ENCODE measurements at regions not wholly inside any gene's neighbourhood (a gene's known extent, or its start where the extent isn't known, plus 50 kb on each side); places are given as distances from the start of the nearest gene placed in this dataset.

- no peak for TF ChIP-seq ZNF384 (IDR thresholded peaks at IDR 0.05)
- TF ChIP-seq PKNOX1 (IDR thresholded peaks at IDR 0.05): no peak
- no peak for TF ChIP-seq FOXA1 (IDR thresholded peaks at IDR 0.05)
- TF ChIP-seq ELF4 (IDR thresholded peaks at IDR 0.05): no peak
- no peak for TF ChIP-seq BHLHE40 (IDR thresholded peaks at IDR 0.05; ENCODE audit: borderline replicate concordance)
- TF ChIP-seq FOXM1 (IDR thresholded peaks at IDR 0.05; ENCODE audit: borderline replicate concordance): no peak
- TF ChIP-seq SP1 (IDR thresholded peaks at IDR 0.05): no peak
- TF ChIP-seq SUZ12 (IDR thresholded peaks at IDR 0.05): no peak
- no peak for TF ChIP-seq CTBP1 (IDR thresholded peaks at IDR 0.05; ENCODE audit: borderline replicate concordance)
- no peak for TF ChIP-seq FOXK2 (IDR thresholded peaks at IDR 0.05)
- TF ChIP-seq L3MBTL2 (conservative IDR thresholded peaks at IDR 0.05): no peak
- TF ChIP-seq LEF1 (IDR thresholded peaks at IDR 0.05; ENCODE audit: borderline replicate concordance): no peak
- TF ChIP-seq HDGF (IDR thresholded peaks at IDR 0.05; ENCODE audit: borderline replicate concordance): no peak
- TF ChIP-seq TARDBP (IDR thresholded peaks at IDR 0.05): no peak
- TF ChIP-seq NFRKB (IDR thresholded peaks at IDR 0.05): no peak
- TF ChIP-seq ARNT (IDR thresholded peaks at IDR 0.05): no peak
- DNase-seq (ENCODE audit: extremely low spot score): no peak
Observed at GRCh38 chr17:79520167-79521165, 90.4 kb downstream of the RBFOX3 start.

GRCh38 chr17:79519601-79520000 lies 91.2 kb downstream of the RBFOX3 start:
- no peak for TF ChIP-seq L3MBTL2 (conservative IDR thresholded peaks at IDR 0.05)
- TF ChIP-seq LEF1 (IDR thresholded peaks at IDR 0.05; ENCODE audit: borderline replicate concordance): no peak
- TF ChIP-seq SP1 (IDR thresholded peaks at IDR 0.05): no peak
- TF ChIP-seq FOXK2 (IDR thresholded peaks at IDR 0.05): no peak
- TF ChIP-seq HDGF (IDR thresholded peaks at IDR 0.05; ENCODE audit: borderline replicate concordance): no peak
- no peak for TF ChIP-seq BHLHE40 (IDR thresholded peaks at IDR 0.05; ENCODE audit: borderline replicate concordance)
- TF ChIP-seq TARDBP (IDR thresholded peaks at IDR 0.05): no peak
- no peak for TF ChIP-seq ZNF384 (IDR thresholded peaks at IDR 0.05)
- TF ChIP-seq FOXM1 (IDR thresholded peaks at IDR 0.05; ENCODE audit: borderline replicate concordance): no peak
- no peak for TF ChIP-seq SUZ12 (IDR thresholded peaks at IDR 0.05)
- ChIA-PET POLR2A (no interaction called here), CTCF (no interaction called here)
- DNase-seq (ENCODE audit: extremely low spot score): no peak

More at GRCh38 chr17:79520167-79521165, 90.4 kb downstream of the RBFOX3 start:
- ChIA-PET POLR2A (no interaction called here), CTCF (no interaction called here)

GRCh38 chr17:79518585-79519523 lies 92.0 kb downstream of the RBFOX3 start:
- no peak for TF ChIP-seq TARDBP (IDR thresholded peaks at IDR 0.05)
- no peak for TF ChIP-seq FOXA1 (IDR thresholded peaks at IDR 0.05)
- TF ChIP-seq HDGF (IDR thresholded peaks at IDR 0.05; ENCODE audit: borderline replicate concordance): no peak
- no peak for TF ChIP-seq BHLHE40 (IDR thresholded peaks at IDR 0.05; ENCODE audit: borderline replicate concordance)
- ChIA-PET POLR2A (no interaction called here), CTCF (interaction anchor here (0.9 kb wide), 1 partner anchor 13 kb away, joined by 3 read pairs; no protein-coding TSS in a partner anchor)
- DNase-seq (ENCODE audit: extremely low spot score): no peak

- no peak for DNase-seq (ENCODE audit: extremely low spot score)
- TF ChIP-seq HDGF (IDR thresholded peaks at IDR 0.05; ENCODE audit: borderline replicate concordance) (no peak), CTBP1 (IDR thresholded peaks at IDR 0.05; ENCODE audit: borderline replicate concordance) (no peak), FOXK2 (IDR thresholded peaks at IDR 0.05) (no peak), PKNOX1 (IDR thresholded peaks at IDR 0.05) (no peak), ZNF384 (IDR thresholded peaks at IDR 0.05) (no peak), SP1 (IDR thresholded peaks at IDR 0.05) (no peak)
- ChIA-PET CTCF (interaction anchor here (0.9 kb wide), 2 partner anchors 9 to 14 kb away, joined by 3 to 5 read pairs; no protein-coding TSS in a partner anchor), POLR2A (no interaction called here)
Observed at GRCh38 chr17:79517827-79518584, 92.8 kb downstream of the RBFOX3 start.

- no peak for DNase-seq (ENCODE audit: extremely low spot score)
- ChIA-PET POLR2A (no interaction called here), CTCF (interaction anchor here (0.6 kb wide), 1 partner anchor 172 kb away, joined by 11 read pairs; no protein-coding TSS in a partner anchor)
- TF ChIP-seq FOXM1 (IDR thresholded peaks at IDR 0.05; ENCODE audit: borderline replicate concordance) (no peak), ELF4 (IDR thresholded peaks at IDR 0.05) (no peak), ARNT (IDR thresholded peaks at IDR 0.05) (no peak), FOXK2 (IDR thresholded peaks at IDR 0.05) (no peak), SP1 (IDR thresholded peaks at IDR 0.05) (no peak), NFRKB (IDR thresholded peaks at IDR 0.05) (no peak), FOXA1 (IDR thresholded peaks at IDR 0.05) (no peak), TARDBP (IDR thresholded peaks at IDR 0.05) (no peak), L3MBTL2 (conservative IDR thresholded peaks at IDR 0.05) (no peak)
Observed at GRCh38 chr17:79515646-79516571, 94.9 kb downstream of the RBFOX3 start.
